ENCODE measurements at regions not wholly inside any gene's neighbourhood (a gene's known extent, or its start where the extent isn't known, plus 50 kb on each side); places are given as distances from the start of the nearest gene placed in this dataset.

- no peak for TF ChIP-seq POLR2A (IDR thresholded peaks at IDR 0.05)
- TF ChIP-seq CTCF (IDR thresholded peaks at IDR 0.05) = no peak
Measured at GRCh38 chr2:235302263-235302662, 191.6 kb upstream of the AGAP1 start.
